ENCODE measurements at regions not wholly inside any gene's neighbourhood (a gene's known extent, or its start where the extent isn't known, plus 50 kb on each side); places are given as distances from the start of the nearest gene placed in this dataset.

DNA sequence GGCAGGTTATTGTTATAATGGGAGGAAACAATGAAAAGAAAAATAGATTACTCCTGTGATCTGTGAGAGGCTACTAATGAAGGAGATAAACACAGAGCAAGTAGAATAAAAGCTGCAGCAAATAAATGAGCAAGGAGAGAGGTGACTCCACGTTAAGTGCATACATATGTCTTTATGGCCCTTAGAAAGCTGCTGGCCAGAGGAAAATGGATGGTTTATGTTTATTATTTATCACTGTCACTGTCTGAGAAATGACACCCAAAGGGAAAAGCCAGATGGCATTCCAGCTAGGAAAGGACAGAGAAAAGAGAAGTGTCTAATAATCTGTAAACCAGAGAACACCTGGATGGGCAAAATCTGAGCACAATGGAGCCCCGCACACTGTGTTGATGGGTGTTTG, 122.9 kb upstream of the DDX18 start:
- no peak for TF ChIP-seq TAF1 (conservative IDR thresholded peaks at IDR 0.05)
- TF ChIP-seq, protein P1, sequence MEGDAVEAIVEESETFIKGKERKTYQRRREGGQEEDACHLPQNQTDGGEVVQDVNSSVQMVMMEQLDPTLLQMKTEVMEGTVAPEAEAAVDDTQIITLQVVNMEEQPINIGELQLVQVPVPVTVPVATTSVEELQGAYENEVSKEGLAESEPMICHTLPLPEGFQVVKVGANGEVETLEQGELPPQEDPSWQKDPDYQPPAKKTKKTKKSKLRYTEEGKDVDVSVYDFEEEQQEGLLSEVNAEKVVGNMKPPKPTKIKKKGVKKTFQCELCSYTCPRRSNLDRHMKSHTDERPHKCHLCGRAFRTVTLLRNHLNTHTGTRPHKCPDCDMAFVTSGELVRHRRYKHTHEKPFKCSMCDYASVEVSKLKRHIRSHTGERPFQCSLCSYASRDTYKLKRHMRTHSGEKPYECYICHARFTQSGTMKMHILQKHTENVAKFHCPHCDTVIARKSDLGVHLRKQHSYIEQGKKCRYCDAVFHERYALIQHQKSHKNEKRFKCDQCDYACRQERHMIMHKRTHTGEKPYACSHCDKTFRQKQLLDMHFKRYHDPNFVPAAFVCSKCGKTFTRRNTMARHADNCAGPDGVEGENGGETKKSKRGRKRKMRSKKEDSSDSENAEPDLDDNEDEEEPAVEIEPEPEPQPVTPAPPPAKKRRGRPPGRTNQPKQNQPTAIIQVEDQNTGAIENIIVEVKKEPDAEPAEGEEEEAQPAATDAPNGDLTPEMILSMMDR (IDR thresholded peaks at IDR 0.05; ENCODE audit: low read depth, low read length, missing input control), result no peak
- no peak for TF ChIP-seq SP1 (IDR thresholded peaks at IDR 0.05)
- no peak for TF ChIP-seq HNF4G (IDR thresholded peaks at IDR 0.05)
- TF ChIP-seq, protein P2, sequence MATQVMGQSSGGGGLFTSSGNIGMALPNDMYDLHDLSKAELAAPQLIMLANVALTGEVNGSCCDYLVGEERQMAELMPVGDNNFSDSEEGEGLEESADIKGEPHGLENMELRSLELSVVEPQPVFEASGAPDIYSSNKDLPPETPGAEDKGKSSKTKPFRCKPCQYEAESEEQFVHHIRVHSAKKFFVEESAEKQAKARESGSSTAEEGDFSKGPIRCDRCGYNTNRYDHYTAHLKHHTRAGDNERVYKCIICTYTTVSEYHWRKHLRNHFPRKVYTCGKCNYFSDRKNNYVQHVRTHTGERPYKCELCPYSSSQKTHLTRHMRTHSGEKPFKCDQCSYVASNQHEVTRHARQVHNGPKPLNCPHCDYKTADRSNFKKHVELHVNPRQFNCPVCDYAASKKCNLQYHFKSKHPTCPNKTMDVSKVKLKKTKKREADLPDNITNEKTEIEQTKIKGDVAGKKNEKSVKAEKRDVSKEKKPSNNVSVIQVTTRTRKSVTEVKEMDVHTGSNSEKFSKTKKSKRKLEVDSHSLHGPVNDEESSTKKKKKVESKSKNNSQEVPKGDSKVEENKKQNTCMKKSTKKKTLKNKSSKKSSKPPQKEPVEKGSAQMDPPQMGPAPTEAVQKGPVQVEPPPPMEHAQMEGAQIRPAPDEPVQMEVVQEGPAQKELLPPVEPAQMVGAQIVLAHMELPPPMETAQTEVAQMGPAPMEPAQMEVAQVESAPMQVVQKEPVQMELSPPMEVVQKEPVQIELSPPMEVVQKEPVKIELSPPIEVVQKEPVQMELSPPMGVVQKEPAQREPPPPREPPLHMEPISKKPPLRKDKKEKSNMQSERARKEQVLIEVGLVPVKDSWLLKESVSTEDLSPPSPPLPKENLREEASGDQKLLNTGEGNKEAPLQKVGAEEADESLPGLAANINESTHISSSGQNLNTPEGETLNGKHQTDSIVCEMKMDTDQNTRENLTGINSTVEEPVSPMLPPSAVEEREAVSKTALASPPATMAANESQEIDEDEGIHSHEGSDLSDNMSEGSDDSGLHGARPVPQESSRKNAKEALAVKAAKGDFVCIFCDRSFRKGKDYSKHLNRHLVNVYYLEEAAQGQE (IDR thresholded peaks at IDR 0.05), result no peak
- TF ChIP-seq RAD21 (IDR thresholded peaks at IDR 0.05), result no peak
- TF ChIP-seq FOXA1 (IDR thresholded peaks at IDR 0.05), result no peak
- TF ChIP-seq RXRA (IDR thresholded peaks at IDR 0.05), result no peak
- no peak for TF ChIP-seq EGR1 (IDR thresholded peaks at IDR 0.05; ENCODE audit: low read depth in 2 of 2)
- TF ChIP-seq, protein P3, sequence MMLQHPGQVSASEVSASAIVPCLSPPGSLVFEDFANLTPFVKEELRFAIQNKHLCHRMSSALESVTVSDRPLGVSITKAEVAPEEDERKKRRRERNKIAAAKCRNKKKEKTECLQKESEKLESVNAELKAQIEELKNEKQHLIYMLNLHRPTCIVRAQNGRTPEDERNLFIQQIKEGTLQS (IDR thresholded peaks at IDR 0.05), result no peak
- TF ChIP-seq JUND (IDR thresholded peaks at IDR 0.05), result no peak
- TF ChIP-seq, protein P4, sequence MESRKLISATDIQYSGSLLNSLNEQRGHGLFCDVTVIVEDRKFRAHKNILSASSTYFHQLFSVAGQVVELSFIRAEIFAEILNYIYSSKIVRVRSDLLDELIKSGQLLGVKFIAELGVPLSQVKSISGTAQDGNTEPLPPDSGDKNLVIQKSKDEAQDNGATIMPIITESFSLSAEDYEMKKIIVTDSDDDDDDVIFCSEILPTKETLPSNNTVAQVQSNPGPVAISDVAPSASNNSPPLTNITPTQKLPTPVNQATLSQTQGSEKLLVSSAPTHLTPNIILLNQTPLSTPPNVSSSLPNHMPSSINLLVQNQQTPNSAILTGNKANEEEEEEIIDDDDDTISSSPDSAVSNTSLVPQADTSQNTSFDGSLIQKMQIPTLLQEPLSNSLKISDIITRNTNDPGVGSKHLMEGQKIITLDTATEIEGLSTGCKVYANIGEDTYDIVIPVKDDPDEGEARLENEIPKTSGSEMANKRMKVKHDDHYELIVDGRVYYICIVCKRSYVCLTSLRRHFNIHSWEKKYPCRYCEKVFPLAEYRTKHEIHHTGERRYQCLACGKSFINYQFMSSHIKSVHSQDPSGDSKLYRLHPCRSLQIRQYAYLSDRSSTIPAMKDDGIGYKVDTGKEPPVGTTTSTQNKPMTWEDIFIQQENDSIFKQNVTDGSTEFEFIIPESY (IDR thresholded peaks at IDR 0.05), result no peak
- TF ChIP-seq GABPA (IDR thresholded peaks at IDR 0.05 in 1 of 2, conservative IDR thresholded peaks at IDR 0.05 in 1 of 2), result no peak
- TF ChIP-seq, protein P5, sequence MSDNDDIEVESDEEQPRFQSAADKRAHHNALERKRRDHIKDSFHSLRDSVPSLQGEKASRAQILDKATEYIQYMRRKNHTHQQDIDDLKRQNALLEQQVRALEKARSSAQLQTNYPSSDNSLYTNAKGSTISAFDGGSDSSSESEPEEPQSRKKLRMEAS (IDR thresholded peaks at IDR 0.05), result no peak

Measured in liver (tissue), 3 donors.